Caco-2 (cell line): ENCODE measurements at regions not wholly inside any gene's neighbourhood (a gene's known extent, or its start where the extent isn't known, plus 50 kb on each side); places are given as distances from the start of the nearest gene placed in this dataset.

Experiments
- BruUV-seq: library from RNA; stranded (reverse); fragments of 400-500 nt; replicated peaks from 2 replicates; lab custom pipeline; 2021; lab: Mats Ljungman, UMichigan
- CTCF ChIA-PET: fragments of 300-600 bp; sonication (Branson Sonifier 250); formaldehyde crosslinking; loops from one replicate; lab custom pipeline; 2022; ENCODE audit warnings: antibody characterized with exemption; lab: Charles Lee
- POLR2A ChIA-PET: fragments of 300-600 bp; sonication (Branson Sonifier 250); formaldehyde crosslinking; loops from one replicate; lab custom pipeline; 2022; ENCODE audit warnings: antibody characterized with exemption; lab: Charles Lee
- DNase-seq, 2 experiments: peaks; one replicate each; pipeline versions ENCODE4 v3.0.0 to v3.0.0-alpha.2; 2020 to 2022
- H3K27me3 ChIP-seq: replicated peaks from 2 replicates; pipeline ENCODE4 v1.6.0; 2011; ENCODE audit warnings: low read length; ENCODE audit not compliant: control insufficient read depth, insufficient read depth
- H3K36me3 ChIP-seq: 2 replicates; pipeline ENCODE4 v1.5.1; 2011; ENCODE audit warnings: low read length; ENCODE audit not compliant: control insufficient read depth, insufficient read depth
- H3K4me1 ChIP-seq: fragments of 250-450 bp; sonication (Bioruptor Pico); 2 replicates; pipeline ENCODE4 v1.5.1; 2020; ENCODE audit warnings: mild to moderate bottlenecking
- H3K4me3 ChIP-seq: 2 replicates; pipeline ENCODE4 v1.5.1; 2011; ENCODE audit warnings: low read depth, mild to moderate bottlenecking, control low read depth, low read length
- H3K9me3 ChIP-seq: fragments of 250-450 bp; sonication (Bioruptor Pico); 2 replicates; pipeline ENCODE4 v1.5.1; 2020; ENCODE audit warnings: mild to moderate bottlenecking, moderate library complexity
- H3K27ac Mint-ChIP-seq: one replicate; pipeline ENCODE4 v1.8.0; 2022; ENCODE audit warnings: mixed read lengths; ENCODE audit not compliant: unreplicated experiment
- H3K27me3 Mint-ChIP-seq: one replicate; pipeline ENCODE4 v1.8.0; 2022; ENCODE audit warnings: mixed read lengths; ENCODE audit not compliant: insufficient read depth, unreplicated experiment
- H3K36me3 Mint-ChIP-seq: one replicate; pipeline ENCODE4 v1.8.0; 2022; ENCODE audit warnings: mild to moderate bottlenecking, mixed read lengths; ENCODE audit not compliant: insufficient read depth, unreplicated experiment
- H3K4me1 Mint-ChIP-seq: one replicate; pipeline ENCODE4 v1.8.0; 2022; ENCODE audit warnings: low read depth, mixed read lengths; ENCODE audit not compliant: unreplicated experiment
- H3K4me3 Mint-ChIP-seq: one replicate; pipeline ENCODE4 v1.8.0; 2022; ENCODE audit warnings: mild to moderate bottlenecking, moderate library complexity, mixed read lengths; ENCODE audit not compliant: unreplicated experiment
- H3K9me3 Mint-ChIP-seq: one replicate; pipeline ENCODE4 v1.8.0; 2022; ENCODE audit warnings: mixed read lengths; ENCODE audit not compliant: unreplicated experiment
- CTCF ChIP-seq, 2 experiments: fragments of 200-600 bp in 1 of 2; IDR thresholded peaks; 1 replicate in 1 of 2; 2 replicates in 1 of 2; pipeline versions ENCODE4 v1.5.1 to v1.8.0; 2011 to 2022; ENCODE audit warnings: antibody characterized with exemption in 1 of 2, control low read depth in 1 of 2, inconsistent platforms in 1 of 2, low read depth in 1 of 2, low read length in 1 of 2, mild to moderate bottlenecking in 1 of 2, moderate library complexity in 1 of 2; ENCODE audit not compliant: insufficient read depth in 1 of 2, severe bottlenecking in 1 of 2, unreplicated experiment in 1 of 2
- intact Hi-C: fragments of 100-400 bp; cut with micrococcal nuclease; formaldehyde crosslinking; loops from one replicate; pipeline ENCODE4 v1.10.0; 2022; ENCODE audit not compliant: unreplicated experiment

GRCh38 chr13:22402682-22403081 lies 731.8 kb downstream of the FGF9 start:
- Histone ChIP-seq H3K36me3 (no peaks in the 10 kb centered on the region), H3K9me3 (no peaks in the 10 kb centered on the region), H3K4me3 (no peak overlapping the region), H3K27me3 (no peaks in the 10 kb centered on the region), H3K4me1 (no peaks in the 10 kb centered on the region)
- Mint-ChIP-seq H3K36me3 (no peaks in the 10 kb centered on the region), H3K9me3 (no peaks in the 10 kb centered on the region), H3K27ac (no peak overlapping the region), H3K4me1 (no peaks in the 10 kb centered on the region), H3K4me3 (no peak overlapping the region), H3K27me3 (peaks cover 4% of the 10 kb centered on the region)
- ChIA-PET POLR2A (no interaction called here), CTCF (no interaction called here)
- DNase-seq = no peak
- intact Hi-C loops = no loop called here
- BruUV-seq = no TSS peak
- TF ChIP-seq CTCF (IDR thresholded peaks at IDR 0.05; ENCODE audit: insufficient read depth in 1 of 2, low read depth in 1 of 2, low read length in 1 of 2, severe bottlenecking in 1 of 2, unreplicated experiment in 1 of 2) = no peak

GRCh38 chr13:22403144-22403543 lies 732.3 kb downstream of the FGF9 start:
- BruUV-seq = no TSS peak
- TF ChIP-seq CTCF (IDR thresholded peaks at IDR 0.05; ENCODE audit: insufficient read depth in 1 of 2, low read depth in 1 of 2, low read length in 1 of 2, severe bottlenecking in 1 of 2, unreplicated experiment in 1 of 2) = no peak
- no peaks in the 10 kb centered on the region for H3K27me3 ChIP-seq
- Mint-ChIP-seq H3K27me3 (peaks cover 4% of the 10 kb centered on the region), H3K27ac (no peak overlapping the region), H3K9me3 (no peaks in the 10 kb centered on the region), H3K4me3 (no peak overlapping the region), H3K4me1 (no peaks in the 10 kb centered on the region), H3K36me3 (no peaks in the 10 kb centered on the region)
- no peak overlapping the region for H3K4me3 ChIP-seq
- no peaks in the 10 kb centered on the region for H3K4me1 ChIP-seq
- ChIA-PET POLR2A (no interaction called here), CTCF (no interaction called here)
- H3K36me3 ChIP-seq = no peaks in the 10 kb centered on the region
- DNase-seq = no peak
- intact Hi-C loops = no loop called here
- no peaks in the 10 kb centered on the region for H3K9me3 ChIP-seq

- H3K4me1 Mint-ChIP-seq = no peaks in the 10 kb centered on the region
- H3K4me3 ChIP-seq = no peak overlapping the region
- ChIA-PET POLR2A (no interaction called here), CTCF (no interaction called here)
- no peak overlapping the region for H3K27ac Mint-ChIP-seq
- H3K36me3 ChIP-seq = no peaks in the 10 kb centered on the region
- BruUV-seq = no TSS peak
- no peaks in the 10 kb centered on the region for H3K9me3 Mint-ChIP-seq
- H3K4me1 ChIP-seq = no peaks in the 10 kb centered on the region
- intact Hi-C loops = no loop called here
- no peak for DNase-seq
- no peak overlapping the region for H3K4me3 Mint-ChIP-seq
- H3K27me3 ChIP-seq = no peaks in the 10 kb centered on the region
- H3K36me3 Mint-ChIP-seq = no peaks in the 10 kb centered on the region
- H3K9me3 ChIP-seq = no peaks in the 10 kb centered on the region; the same call in 1 of the 2 replicates
- H3K27me3 Mint-ChIP-seq = peaks cover 4% of the 10 kb centered on the region
- no peak for TF ChIP-seq CTCF (IDR thresholded peaks at IDR 0.05; ENCODE audit: insufficient read depth in 1 of 2, low read depth in 1 of 2, low read length in 1 of 2, severe bottlenecking in 1 of 2, unreplicated experiment in 1 of 2)
Observed at GRCh38 chr13:22405891-22406290, 735.0 kb downstream of the FGF9 start.
